NT2/D1 (cell line): ENCODE measurements at regions not wholly inside any gene's neighbourhood (a gene's known extent, or its start where the extent isn't known, plus 50 kb on each side); places are given as distances from the start of the nearest gene placed in this dataset.

Experiments
- DNase-seq: peaks from one replicate; pipeline ENCODE4 v3.0.0-alpha.2; 2011; ENCODE audit warnings: low read depth, low spot score
- H3K27me3 ChIP-seq: 2 replicates; pipeline ENCODE4 v1.6.0; 2011; ENCODE audit warnings: mild to moderate bottlenecking; ENCODE audit not compliant: insufficient read length, insufficient read depth
- H3K36me3 ChIP-seq: 2 replicates; pipeline ENCODE4 v1.6.1; 2011; ENCODE audit warnings: mild to moderate bottlenecking, low read length, mixed read lengths; ENCODE audit not compliant: insufficient read depth, insufficient read length
- H3K4me1 ChIP-seq: 2 replicates; pipeline ENCODE4 v1.5.1; 2011; ENCODE audit not compliant: insufficient read depth, insufficient read length
- H3K4me3 ChIP-seq: 2 replicates; pipeline ENCODE4 v1.5.1; 2011; ENCODE audit warnings: low read depth; ENCODE audit not compliant: insufficient read length
- H3K9ac ChIP-seq: 2 replicates; pipeline ENCODE4 v1.6.0; 2011; ENCODE audit warnings: low read depth; ENCODE audit not compliant: insufficient read length
- H3K9me3 ChIP-seq: 2 replicates; pipeline ENCODE4 v1.5.1; 2011; ENCODE audit warnings: mild to moderate bottlenecking, low read length; ENCODE audit not compliant: insufficient read depth
- SUZ12 ChIP-seq: IDR thresholded peaks from 2 replicates; pipeline ENCODE4 v1.6.1; 2011; ENCODE audit not compliant: insufficient read length, insufficient read depth; ENCODE audit errors: extremely low read depth
- YY1 ChIP-seq: IDR thresholded peaks from 2 replicates; pipeline ENCODE4 v1.6.1; 2011; ENCODE audit not compliant: insufficient read length, insufficient read depth
- ZNF274 ChIP-seq: IDR thresholded peaks from 2 replicates; pipeline ENCODE4 v1.6.1; 2011; ENCODE audit warnings: mild to moderate bottlenecking, low read depth, low read length

- Histone ChIP-seq H3K27me3 (no peaks in the 10 kb centered on the region), H3K9ac (no peak overlapping the region), H3K4me1 (no peaks in the 10 kb centered on the region), H3K4me3 (no peak overlapping the region), H3K36me3 (no peaks in the 10 kb centered on the region), H3K9me3 (no peaks in the 10 kb centered on the region)
- no peak for DNase-seq
- TF ChIP-seq ZNF274: no peak
- TF ChIP-seq SUZ12: no peak
- TF ChIP-seq YY1: no peak
Measured at GRCh38 chr1:104979651-104980050, 1230.0 kb downstream of the AMY1C start.

- H3K9ac ChIP-seq: no peak overlapping the region
- no peak overlapping the region for H3K4me3 ChIP-seq
- H3K4me1 ChIP-seq: no peaks in the 10 kb centered on the region
- no peak for DNase-seq
- H3K9me3 ChIP-seq: no peaks in the 10 kb centered on the region
- H3K27me3 ChIP-seq: no peaks in the 10 kb centered on the region
- TF ChIP-seq SUZ12 (no peak), ZNF274 (no peak), YY1 (no peak)
- H3K36me3 ChIP-seq: no peaks in the 10 kb centered on the region
Measured at GRCh38 chr1:104987210-104987609, 1237.5 kb downstream of the AMY1C start.

- no peak for DNase-seq
- TF ChIP-seq ZNF274 (no peak), SUZ12 (no peak), YY1 (no peak)
- Histone ChIP-seq H3K4me3 (no peak overlapping the region), H3K36me3 (no peaks in the 10 kb centered on the region), H3K4me1 (no peaks in the 10 kb centered on the region), H3K9me3 (no peaks in the 10 kb centered on the region), H3K9ac (no peak overlapping the region), H3K27me3 (no peaks in the 10 kb centered on the region)
Measured at GRCh38 chr1:104989012-104989411, 1239.3 kb downstream of the AMY1C start.

GRCh38 chr1:104991702-104992101 lies 1242.0 kb downstream of the AMY1C start:
- no peaks in the 10 kb centered on the region for H3K9me3 ChIP-seq
- H3K36me3 ChIP-seq: no peaks in the 10 kb centered on the region
- H3K27me3 ChIP-seq: no peaks in the 10 kb centered on the region
- no peak overlapping the region for H3K9ac ChIP-seq
- no peak for DNase-seq
- TF ChIP-seq YY1 (no peak), SUZ12 (no peak), ZNF274 (no peak)
- H3K4me3 ChIP-seq: no peak overlapping the region
- no peaks in the 10 kb centered on the region for H3K4me1 ChIP-seq

GRCh38 chr1:105000793-105001192 lies 1251.1 kb downstream of the AMY1C start:
- Histone ChIP-seq H3K9ac (no peak overlapping the region), H3K4me1 (no peaks in the 10 kb centered on the region), H3K4me3 (no peak overlapping the region), H3K27me3 (no peaks in the 10 kb centered on the region), H3K9me3 (peaks cover 9% of the 10 kb centered on the region; the same call in 1 of the 2 replicates), H3K36me3 (no peaks in the 10 kb centered on the region)
- TF ChIP-seq YY1 (no peak), ZNF274 (no peak)
- no peak for DNase-seq

- Histone ChIP-seq H3K4me3 (no peak overlapping the region), H3K9me3 (peaks cover 9% of the 10 kb centered on the region; the same call in 1 of the 2 replicates), H3K4me1 (no peaks in the 10 kb centered on the region), H3K36me3 (no peaks in the 10 kb centered on the region), H3K27me3 (no peaks in the 10 kb centered on the region), H3K9ac (no peak overlapping the region)
- TF ChIP-seq YY1 (no peak), SUZ12 (no peak), ZNF274 (no peak)
- no peak for DNase-seq
Measured at GRCh38 chr1:105004515-105004914, 1254.8 kb downstream of the AMY1C start.

GRCh38 chr1:105005594-105006195 lies 1256.0 kb downstream of the AMY1C start:
- TF ChIP-seq SUZ12: no peak
- TF ChIP-seq YY1: no peak
- no peak for TF ChIP-seq ZNF274
- no peaks in the 10 kb centered on the region for H3K4me1 ChIP-seq
- no peak overlapping the region for H3K4me3 ChIP-seq
- H3K36me3 ChIP-seq: no peaks in the 10 kb centered on the region
- H3K9ac ChIP-seq: no peak overlapping the region
- H3K27me3 ChIP-seq: no peaks in the 10 kb centered on the region
- H3K9me3 ChIP-seq: peaks cover 9% of the 10 kb centered on the region; the same call in 1 of the 2 replicates
- no peak for DNase-seq
